ENCODE measurements at regions not wholly inside any gene's neighbourhood (a gene's known extent, or its start where the extent isn't known, plus 50 kb on each side); places are given as distances from the start of the nearest gene placed in this dataset.

- no peak for DNase-seq
These were observed 52.8 kb upstream of the VWDE start for GRCh38 chr7:12456506-12456905.

DNA sequence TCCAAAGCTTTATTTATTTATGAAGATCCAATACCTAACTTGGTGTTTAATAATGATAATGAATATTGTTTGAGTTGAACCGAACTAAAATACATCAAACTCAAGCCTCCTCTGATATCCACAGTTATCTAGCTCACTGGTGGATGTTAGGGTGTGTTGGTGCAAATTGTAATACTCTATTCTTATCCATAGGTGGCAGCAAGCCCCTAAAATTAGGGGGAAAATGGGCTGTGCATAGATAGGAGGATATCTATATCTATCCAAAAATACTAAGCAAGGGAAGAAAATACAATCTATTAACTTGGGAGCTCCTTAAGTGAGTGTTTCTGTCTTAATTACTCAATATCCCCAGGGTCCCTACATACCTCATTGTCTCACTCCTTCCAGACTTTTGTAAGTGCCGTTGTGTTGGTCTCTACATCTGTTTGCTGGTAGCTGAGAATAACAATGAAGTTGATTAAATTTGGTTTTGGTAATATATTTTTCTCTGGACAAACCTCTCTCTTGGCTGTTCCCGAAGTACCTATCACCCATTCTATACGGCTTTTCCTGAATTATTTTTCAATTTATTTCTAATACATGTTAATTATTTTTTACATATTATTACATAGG, 55.0 kb upstream of the VWDE start:
- peak; percentile 42 to 75 (median 42) for DNase-seq

GRCh38 chr7:12467837-12468236, 64.2 kb upstream of the VWDE start:
- no peak for DNase-seq

- peak; percentile 37 to 83 (median 41) for DNase-seq
These were observed 65.9 kb upstream of the VWDE start for GRCh38 chr7:12469568-12469967.

DNA sequence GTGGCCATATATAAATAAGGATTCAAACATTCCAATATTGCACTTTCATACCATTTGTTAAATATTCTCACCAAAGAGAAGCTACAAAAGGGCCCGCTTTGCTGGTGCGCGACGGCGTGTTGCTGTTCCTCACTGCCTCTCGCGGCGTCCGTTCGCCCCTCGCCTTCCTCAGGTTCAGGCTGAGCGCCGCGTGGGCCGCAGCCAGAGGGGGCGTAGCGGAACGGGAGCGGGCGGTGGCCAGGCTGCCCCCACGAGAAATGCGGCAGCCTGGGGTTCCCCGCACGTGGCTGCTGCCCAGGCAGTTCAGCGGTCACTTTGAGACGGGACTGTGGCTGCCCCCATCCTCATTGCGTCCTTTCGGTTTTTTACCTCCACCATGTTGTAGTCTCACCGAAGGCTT, 67.3 kb upstream of the VWDE start:
- no peak for DNase-seq

DNA sequence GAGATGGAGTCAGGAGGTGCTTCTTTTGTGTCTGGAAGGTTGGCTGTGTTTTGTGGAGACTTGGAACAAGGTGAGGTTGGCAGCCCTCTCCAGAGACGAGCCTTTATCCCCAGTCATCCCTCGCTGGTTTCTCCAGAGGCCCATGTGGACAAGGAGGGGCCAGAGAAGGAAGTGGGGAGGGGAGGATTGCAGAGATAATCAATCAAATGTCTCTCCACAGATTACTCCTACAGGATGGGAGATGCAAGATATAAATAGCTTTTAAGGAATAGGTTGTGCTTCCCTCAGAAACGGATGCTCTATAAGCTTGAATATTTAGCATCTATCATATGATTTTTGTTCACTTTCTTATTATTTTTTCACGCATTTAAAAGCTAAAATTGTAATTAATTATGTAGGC, 70.4 kb upstream of the VWDE start:
- no peak for DNase-seq

GRCh38 chr7:12475362-12476063, 71.8 kb upstream of the VWDE start:
- peak in 2 of 3 donors; percentile 37 to 64 for DNase-seq

DNA sequence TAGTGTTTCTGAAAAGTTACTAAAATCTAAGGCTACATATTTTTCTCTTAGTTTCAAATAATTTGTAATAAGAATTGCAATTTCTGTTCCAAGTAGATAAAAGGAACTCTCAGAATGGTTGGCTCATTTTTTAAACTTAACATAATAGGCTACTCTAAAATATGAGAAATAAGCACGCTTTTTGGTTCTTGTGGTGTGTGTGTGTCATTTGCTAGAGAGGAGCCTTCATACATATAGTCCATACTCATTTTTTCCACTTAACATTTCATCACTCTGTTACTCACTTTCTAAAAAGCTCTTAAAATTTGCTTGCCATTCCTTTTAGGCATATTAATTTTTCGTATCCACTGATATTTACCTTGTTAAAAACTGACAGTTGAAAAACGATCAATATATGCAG, 74.0 kb upstream of the VWDE start:
- no peak for DNase-seq

GRCh38 chr7:12481722-12482121, 78.1 kb upstream of the VWDE start:
- no peak for DNase-seq

DNA sequence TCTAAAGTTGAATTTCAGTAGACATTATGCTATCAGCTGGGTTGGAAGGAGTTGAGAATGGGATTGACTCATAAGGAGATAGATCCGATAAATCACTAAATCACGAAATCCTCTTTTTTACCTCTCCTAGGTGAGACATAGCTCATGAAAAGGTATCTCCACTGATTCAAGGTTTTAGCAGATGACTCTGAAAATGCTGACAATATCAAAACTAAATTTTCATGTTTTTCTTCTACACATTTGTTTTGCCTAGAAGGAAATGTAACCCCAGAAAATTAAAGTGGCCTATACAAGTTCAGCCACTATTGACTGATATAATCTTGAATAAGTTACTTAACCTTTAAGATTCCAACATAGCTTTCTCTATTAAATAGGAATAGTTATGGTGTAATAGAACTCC, 82.2 kb upstream of the VWDE start:
- DNase-seq: no peak

GRCh38 chr7:12488341-12488740, 82.2 kb upstream of the SCIN start:
- no peak for DNase-seq

GRCh38 chr7:12490107-12490688, 80.3 kb upstream of the SCIN start:
- peak in 1 of 3 donors; percentile 27 for DNase-seq

DNA sequence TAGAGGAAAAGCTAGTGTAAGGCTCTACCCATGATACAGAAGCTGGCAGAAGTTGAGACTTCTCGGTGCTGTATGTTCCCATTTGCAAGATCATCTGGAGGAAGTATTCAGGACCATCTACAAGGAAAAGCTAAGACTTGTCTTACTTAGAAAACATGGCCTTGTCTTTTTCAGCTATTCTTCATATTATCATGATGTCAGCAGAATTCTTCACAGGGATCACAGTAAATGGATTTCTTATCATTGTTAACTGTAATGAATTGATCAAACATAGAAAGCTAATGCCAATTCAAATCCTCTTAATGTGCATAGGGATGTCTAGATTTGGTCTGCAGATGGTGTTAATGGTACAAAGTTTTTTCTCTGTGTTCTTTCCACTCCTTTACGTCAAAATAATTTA, 79.6 kb upstream of the SCIN start:
- DNase-seq: no peak

DNA sequence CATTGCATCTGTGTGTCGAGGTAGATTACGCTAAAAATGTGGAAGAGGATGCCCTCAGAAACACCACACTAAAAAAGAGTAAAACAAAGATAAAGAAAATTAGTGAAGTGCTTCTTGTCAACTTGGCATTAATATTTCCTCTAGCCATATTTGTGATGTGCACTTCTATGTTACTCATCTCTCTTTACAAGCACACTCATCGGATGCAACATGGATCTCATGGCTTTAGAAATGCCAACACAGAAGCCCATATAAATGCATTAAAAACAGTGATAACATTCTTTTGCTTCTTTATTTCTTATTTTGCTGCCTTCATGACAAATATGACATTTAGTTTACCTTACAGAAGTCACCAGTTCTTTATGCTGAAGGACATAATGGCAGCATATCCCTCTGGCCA, 79.0 kb upstream of the SCIN start:
- no peak for DNase-seq

DNA sequence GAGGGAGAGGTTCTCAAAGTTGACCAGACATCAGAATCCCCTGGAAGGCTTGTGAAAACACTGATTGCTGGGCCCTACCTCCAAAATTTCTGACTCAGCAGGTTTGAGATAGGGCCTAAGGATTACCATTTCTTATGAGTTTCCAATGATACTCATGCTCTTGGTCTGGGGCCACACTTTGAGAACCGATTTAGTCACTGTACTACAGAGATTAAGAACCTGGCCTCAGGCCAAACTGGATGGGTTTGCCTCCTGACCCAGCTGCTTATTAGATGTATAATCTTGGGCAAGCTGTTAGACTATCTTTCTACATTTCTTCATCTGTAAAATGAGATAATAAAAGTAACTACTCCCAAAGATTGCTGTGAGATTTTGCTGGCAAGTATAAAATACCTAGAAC, 77.1 kb upstream of the SCIN start:
- no peak for DNase-seq

DNA sequence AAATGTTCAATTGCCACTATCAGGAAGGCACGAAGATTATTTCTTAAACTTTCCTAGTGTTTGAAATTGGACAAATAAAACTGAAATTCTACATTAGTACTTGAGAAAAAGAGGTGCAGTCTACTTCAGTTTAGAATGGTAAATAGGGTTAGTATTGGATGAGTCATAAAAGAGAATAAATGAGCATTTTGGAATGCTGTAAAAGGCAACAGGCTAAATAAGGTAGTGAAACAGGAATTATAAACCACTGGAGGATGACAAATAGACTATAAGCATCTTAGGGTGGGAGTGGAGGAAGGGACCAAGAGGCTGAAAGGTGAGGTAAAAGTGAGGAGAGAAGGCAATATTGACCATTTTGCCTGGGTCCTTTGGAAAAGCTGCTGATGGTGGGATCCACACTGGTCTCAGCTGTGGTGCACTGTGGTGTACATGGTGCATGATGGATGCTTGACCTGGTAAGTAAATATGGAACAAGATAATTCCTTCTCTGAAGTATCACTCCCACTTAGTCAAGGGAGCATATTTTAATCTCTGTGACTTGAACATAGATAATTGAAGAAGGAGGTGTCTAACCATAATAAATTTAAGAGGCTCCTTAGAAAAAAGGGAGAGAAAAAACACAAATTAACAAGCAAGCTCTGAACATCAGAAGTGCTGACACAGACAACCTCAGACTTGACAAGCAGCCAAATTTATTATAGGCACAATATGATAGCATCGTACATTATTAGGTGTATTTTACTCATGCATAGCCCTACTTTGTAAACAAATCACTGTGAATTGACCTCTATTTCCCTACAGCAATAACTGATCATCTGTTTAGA, 76.4 kb upstream of the SCIN start:
- DNase-seq: no peak

DNA sequence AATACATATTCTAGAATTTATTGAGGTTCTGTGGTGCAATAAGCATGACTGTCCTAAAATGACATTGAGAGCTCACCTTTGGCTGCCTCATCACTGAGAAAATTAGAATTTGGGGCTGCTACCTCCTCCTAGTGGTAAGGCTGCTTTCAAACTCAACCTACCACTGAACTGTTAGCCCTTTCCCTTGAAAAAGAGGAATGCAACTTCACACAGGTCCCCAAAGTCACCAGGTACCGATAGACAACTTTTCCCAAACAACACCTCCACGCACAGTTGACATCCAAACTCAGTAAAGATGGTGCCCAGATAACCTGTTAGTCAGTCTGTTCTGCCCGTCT, 75.9 kb upstream of the SCIN start:
- no peak for DNase-seq

DNA sequence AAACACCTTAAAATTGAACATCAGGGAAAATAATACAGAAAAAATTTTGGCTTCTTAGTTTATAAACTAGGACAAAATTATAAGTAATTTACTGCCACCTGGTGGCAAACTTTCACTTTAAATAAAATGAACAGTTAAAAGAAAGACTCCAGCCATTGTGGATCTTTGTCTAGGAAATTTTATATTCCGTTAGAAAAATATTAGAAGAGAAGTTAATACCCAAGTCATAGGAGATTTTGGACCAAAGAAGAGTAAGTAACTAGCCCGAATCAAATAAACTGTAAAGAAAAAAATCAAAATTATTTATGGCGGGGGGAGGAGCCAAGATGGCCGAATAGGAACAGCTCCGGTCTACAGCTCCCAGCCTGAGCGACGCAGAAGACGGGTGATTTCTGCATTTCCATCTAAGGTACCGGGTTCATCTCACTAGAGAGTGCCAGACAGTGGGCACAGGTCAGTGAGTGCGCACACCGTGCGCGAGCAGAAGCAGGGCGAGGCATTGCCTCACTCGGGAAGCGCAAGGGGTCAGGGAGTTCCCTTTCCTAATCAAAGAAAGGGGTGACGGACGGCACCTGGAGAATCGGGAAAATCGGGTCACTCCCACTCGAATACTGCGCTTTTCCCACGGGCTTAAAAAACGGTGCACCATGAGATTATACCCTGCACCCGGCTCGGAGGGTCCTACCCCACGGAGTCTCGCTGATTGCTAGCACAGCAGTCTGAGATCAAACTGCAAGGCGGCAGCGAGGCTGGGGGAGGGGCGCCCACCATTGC, 73.4 kb upstream of the SCIN start:
- DNase-seq: peak; percentile 35 to 62 (median 52)

DNA sequence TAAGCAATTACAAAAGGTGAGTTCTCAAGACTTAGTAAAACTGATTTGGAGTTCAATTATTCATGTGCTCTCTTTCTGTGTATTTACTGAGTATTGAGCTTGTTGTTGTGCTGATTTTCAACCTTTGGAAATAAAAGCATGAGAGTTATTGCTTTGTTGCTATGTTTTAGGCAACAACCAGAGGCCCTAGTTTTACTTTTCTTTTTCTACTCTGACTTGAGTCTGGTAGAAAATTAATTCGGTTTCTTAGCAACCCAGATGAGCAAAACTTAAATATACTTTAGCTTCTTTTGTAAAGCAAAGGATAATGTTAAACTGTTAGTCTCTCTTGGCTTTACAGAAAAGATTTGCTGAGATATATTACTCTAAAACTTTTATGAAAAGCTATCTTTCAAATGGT, 66.4 kb upstream of the SCIN start:
- DNase-seq: peak in 2 of 3 donors; percentile 39 to 62

- DNase-seq: no peak
These were observed 62.5 kb upstream of the SCIN start for GRCh38 chr7:12508005-12508404.

DNA sequence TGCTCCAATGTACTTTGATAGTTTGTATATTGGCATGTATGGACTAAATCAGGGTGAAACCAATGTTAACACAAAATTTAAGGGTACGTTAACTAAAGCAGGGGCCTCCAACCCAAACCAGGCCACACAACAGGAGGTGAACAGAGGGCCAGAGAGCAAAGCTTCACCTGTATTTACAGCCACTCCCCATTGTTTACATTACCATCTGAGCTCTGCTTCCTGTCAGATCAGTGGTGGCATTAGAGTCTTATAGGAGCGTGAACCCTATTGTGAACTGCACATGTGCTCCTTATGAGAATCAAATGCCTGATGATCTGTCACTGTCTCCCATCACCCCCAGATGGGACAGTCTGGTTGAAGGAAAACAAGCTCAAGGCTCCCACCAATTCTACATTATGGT, 62.0 kb upstream of the SCIN start:
- DNase-seq: no peak

DNA sequence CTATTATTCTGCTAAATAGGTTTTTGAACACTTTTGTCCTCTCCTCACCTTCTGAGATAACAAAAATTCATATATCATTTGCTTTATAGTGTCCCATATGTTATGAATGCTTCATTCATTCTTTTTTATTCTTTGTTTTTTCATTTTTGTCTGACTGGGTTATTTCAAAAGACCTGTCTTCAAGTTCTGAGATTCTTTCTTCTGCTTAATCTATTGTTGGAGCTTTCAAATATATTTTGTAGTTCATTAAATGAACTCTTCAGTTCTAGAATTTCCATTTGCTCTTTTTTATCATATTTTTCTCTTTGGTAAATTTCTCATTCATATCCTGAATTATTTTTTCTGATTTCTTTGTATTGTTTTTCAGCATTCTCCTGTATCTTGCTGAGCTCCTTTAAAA, 53.1 kb upstream of the SCIN start:
- no peak for DNase-seq
